ENCODE measurements at regions not wholly inside any gene's neighbourhood (a gene's known extent, or its start where the extent isn't known, plus 50 kb on each side); places are given as distances from the start of the nearest gene placed in this dataset.
A peak's percentile ranks its signal among the peaks of the same experiment; 100 is the strongest.

- TF ChIP-seq ZNF57 (CRISPR knock-in tag; IDR thresholded peaks at IDR 0.05), result no peak
- no peak for TF ChIP-seq CHCHD3 (CRISPR knock-in tag; IDR thresholded peaks at IDR 0.05)
- no peak for TF ChIP-seq ZNF407 (IDR thresholded peaks at IDR 0.05; ENCODE audit: low read depth)
- TF ChIP-seq MEIS2 (IDR thresholded peaks at IDR 0.05; ENCODE audit: partially characterized antibody), result peak; percentile 75
Observed at GRCh38 chr20:22781869-22782268, 197.5 kb upstream of the FOXA2 start (continued).

Data from K562 (cell line).